ENCODE measurements at regions not wholly inside any gene's neighbourhood (a gene's known extent, or its start where the extent isn't known, plus 50 kb on each side); places are given as distances from the start of the nearest gene placed in this dataset.

DNA sequence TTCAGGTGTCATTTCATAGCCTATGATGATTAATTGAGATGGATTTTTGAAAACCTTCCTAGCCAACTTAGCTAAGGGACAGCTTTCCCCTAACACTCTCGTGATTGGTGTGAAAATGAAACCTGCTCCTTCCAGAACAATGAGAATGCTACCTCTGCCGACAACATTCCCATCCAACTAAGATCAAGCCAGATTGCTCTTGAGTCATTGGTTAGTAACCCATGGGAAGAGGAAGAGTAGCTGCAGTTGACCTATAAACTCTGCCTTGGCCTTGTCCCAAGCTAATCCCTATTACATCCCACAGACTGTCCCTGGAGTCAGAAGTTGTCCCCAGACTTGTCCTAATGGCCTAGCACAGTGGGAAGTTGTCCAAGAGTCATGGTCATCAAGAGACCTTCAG, 80.5 kb upstream of the SVIL start:
- TF ChIP-seq, protein P1, sequence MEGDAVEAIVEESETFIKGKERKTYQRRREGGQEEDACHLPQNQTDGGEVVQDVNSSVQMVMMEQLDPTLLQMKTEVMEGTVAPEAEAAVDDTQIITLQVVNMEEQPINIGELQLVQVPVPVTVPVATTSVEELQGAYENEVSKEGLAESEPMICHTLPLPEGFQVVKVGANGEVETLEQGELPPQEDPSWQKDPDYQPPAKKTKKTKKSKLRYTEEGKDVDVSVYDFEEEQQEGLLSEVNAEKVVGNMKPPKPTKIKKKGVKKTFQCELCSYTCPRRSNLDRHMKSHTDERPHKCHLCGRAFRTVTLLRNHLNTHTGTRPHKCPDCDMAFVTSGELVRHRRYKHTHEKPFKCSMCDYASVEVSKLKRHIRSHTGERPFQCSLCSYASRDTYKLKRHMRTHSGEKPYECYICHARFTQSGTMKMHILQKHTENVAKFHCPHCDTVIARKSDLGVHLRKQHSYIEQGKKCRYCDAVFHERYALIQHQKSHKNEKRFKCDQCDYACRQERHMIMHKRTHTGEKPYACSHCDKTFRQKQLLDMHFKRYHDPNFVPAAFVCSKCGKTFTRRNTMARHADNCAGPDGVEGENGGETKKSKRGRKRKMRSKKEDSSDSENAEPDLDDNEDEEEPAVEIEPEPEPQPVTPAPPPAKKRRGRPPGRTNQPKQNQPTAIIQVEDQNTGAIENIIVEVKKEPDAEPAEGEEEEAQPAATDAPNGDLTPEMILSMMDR (IDR thresholded peaks at IDR 0.05) = no peak
- no peak for TF ChIP-seq POLR2A (IDR thresholded peaks at IDR 0.05)

Measured in adrenal gland (tissue), 5 donors.